ENCODE measurements at regions not wholly inside any gene's neighbourhood (a gene's known extent, or its start where the extent isn't known, plus 50 kb on each side); places are given as distances from the start of the nearest gene placed in this dataset.
A peak's percentile ranks its signal among the peaks of the same experiment; 100 is the strongest.
"Not testable (repeated sequence)": the region's sequence is repeated elsewhere in the genome, so short reads cannot be mapped to it uniquely, and the experiment has no call there.

GRCh38 chr21:41611966-41612606 lies 104.1 kb upstream of the TMPRSS2 start:
- no peaks in the 10 kb centered on the region for H3K4me1 ChIP-seq

DNA sequence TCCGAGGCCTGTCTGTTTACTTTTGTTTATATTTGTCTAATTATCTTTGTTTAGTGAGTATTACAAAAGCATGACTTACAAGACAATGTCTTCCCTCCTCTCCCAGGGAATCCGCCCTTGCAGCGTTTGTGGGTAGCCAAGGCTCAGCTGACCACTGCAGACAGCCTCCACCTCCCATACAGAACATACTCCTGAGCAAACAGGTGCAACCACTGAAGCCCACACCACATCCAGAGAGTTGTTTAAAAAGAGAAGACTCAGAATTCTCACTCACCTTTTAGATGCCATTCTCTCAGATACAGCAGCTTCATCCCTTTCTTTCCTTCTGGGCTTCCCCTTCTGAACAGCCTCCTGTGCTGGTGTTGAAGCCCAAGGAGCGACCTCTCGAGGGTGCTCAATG lies 103.5 kb upstream of the TMPRSS2 start:
- no peak for DNase-seq (ENCODE audit: low spot score in 2 of 2)
- Histone ChIP-seq H3K9me3 (no peaks in the 10 kb centered on the region), H3K36me3 (replicated peaks) (no peaks in the 10 kb centered on the region), H3K27me3 (ENCODE audit: low read depth) (no peaks in the 10 kb centered on the region), H3K4me3 (no peak overlapping the region), H3K4me1 (no peaks in the 10 kb centered on the region)
- in situ Hi-C loops (cut with MboI; ENCODE audit: low sequenced_read_pairs): no loop called here

More at GRCh38 chr21:41611966-41612606, 104.1 kb upstream of the TMPRSS2 start:
- DNase-seq (ENCODE audit: low spot score in 2 of 2): no peak
- Histone ChIP-seq H3K27me3 (ENCODE audit: low read depth) (no peaks in the 10 kb centered on the region), H3K9me3 (no peaks in the 10 kb centered on the region), H3K4me3 (no peak overlapping the region), H3K36me3 (replicated peaks) (no peaks in the 10 kb centered on the region)
- in situ Hi-C loops (cut with MboI; ENCODE audit: low sequenced_read_pairs): no loop called here

DNA sequence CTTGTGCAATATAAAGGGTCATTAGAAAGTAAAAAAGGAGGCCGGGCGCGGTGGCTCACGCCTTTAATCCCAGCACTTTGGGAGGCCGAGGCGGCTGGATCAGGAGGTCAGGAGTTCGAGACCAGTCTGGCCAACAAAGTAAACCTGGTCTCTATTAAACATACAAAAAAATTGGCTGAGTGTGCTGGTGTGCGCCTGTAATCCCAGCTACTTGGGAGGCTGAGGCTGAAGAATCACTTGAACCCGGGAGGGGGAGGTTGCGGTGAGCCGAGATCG lies 102.8 kb upstream of the TMPRSS2 start:
- DNase-seq (ENCODE audit: low spot score in 2 of 2); H3K27me3 ChIP-seq (ENCODE audit: low read depth); in situ Hi-C loops (cut with MboI; ENCODE audit: low sequenced_read_pairs): not testable (repeated sequence)

GRCh38 chr21:41610042-41610839 lies 102.3 kb upstream of the TMPRSS2 start:
- H3K36me3 ChIP-seq (replicated peaks): no peaks in the 10 kb centered on the region
- no peak overlapping the region for H3K4me3 ChIP-seq
- DNase-seq (ENCODE audit: low spot score in 2 of 2): peak in 1 of 2 experiments; percentile 54
- no peaks in the 10 kb centered on the region for H3K9me3 ChIP-seq
- in situ Hi-C loops (cut with MboI; ENCODE audit: low sequenced_read_pairs): no loop called here
- no peaks in the 10 kb centered on the region for H3K4me1 ChIP-seq
- no peaks in the 10 kb centered on the region for H3K27me3 ChIP-seq (ENCODE audit: low read depth)

More for the DNA sequence above, 102.8 kb upstream of the TMPRSS2 start:
- not testable (repeated sequence) for H3K4me1 ChIP-seq; H3K4me3 ChIP-seq; H3K9me3 ChIP-seq; H3K36me3 ChIP-seq (replicated peaks)

- Histone ChIP-seq H3K4me1 (no peaks in the 10 kb centered on the region), H3K36me3 (replicated peaks) (no peaks in the 10 kb centered on the region), H3K9me3 (no peaks in the 10 kb centered on the region), H3K4me3 (no peak overlapping the region), H3K27me3 (ENCODE audit: low read depth) (no peaks in the 10 kb centered on the region)
- no peak for DNase-seq (ENCODE audit: low spot score in 2 of 2)
- in situ Hi-C loops (cut with MboI; ENCODE audit: low sequenced_read_pairs): no loop called here
Measured at GRCh38 chr21:41606706-41607105, 98.7 kb upstream of the TMPRSS2 start.

DNA sequence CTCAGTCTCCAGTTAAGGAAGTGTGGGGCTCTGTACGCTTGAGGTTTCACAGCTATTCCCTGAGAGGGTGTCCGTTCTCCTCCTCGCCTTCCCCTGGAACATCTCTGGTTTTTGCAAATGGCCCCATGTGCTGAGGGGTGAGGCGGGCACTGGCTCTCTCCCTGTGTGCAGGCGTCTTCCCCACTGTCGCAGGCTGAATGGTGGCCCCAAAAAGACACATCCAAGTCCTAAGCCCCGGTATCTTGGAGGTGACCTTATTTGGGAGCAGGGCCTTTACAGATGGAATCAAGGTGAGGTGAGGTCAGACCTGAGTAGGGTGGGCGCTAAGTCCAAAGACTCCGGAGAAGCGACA lies 98.0 kb upstream of the TMPRSS2 start:
- in situ Hi-C loops (cut with MboI; ENCODE audit: low sequenced_read_pairs): no loop called here
- no peak for DNase-seq (ENCODE audit: low spot score in 2 of 2)
- Histone ChIP-seq H3K27me3 (ENCODE audit: low read depth) (no peaks in the 10 kb centered on the region), H3K4me3 (no peak overlapping the region), H3K36me3 (replicated peaks) (no peaks in the 10 kb centered on the region), H3K9me3 (no peaks in the 10 kb centered on the region), H3K4me1 (no peaks in the 10 kb centered on the region)

DNA sequence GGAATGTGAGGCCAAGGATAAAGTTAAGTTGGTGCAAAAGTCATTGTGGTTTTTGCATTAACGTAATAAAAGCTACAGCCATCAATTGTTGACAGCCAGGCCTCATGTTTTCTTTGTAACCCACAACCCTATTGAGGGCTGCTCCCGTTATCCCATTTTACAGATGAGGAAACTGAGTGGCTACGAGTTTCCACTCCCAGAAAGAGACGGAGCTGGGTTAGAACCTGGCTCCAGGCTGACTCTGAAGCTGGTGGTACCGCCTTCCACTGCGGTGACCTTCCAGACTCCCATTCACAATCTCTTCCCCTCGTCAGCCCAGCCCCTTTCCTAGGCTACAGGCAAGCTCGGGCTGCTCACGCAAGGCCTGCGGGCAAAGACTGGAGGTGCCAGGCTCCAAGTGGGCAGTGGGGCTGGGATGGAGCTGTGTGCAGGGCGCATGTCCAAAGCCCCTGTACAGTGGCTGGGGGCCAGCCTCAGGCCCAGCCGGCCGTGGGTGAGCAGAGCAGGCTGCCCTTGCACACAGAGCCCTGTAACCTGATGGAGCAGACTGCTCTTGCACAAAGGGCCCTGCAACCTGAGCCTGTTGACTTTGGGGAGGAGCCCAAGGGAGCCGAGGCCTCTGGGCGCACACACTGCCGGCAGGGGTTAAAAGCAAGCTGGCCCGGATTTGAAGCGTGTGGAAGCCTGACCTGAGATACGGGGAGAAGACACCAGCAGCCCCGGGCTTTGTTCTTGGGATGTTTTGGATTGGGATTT lies 97.4 kb upstream of the TMPRSS2 start:
- Histone ChIP-seq H3K9me3 (no peaks in the 10 kb centered on the region), H3K27me3 (ENCODE audit: low read depth) (no peaks in the 10 kb centered on the region), H3K4me3 (no peak overlapping the region), H3K36me3 (replicated peaks) (no peaks in the 10 kb centered on the region), H3K4me1 (no peaks in the 10 kb centered on the region)
- no peak for DNase-seq (ENCODE audit: low spot score in 2 of 2)
- in situ Hi-C loops (cut with MboI; ENCODE audit: low sequenced_read_pairs): no loop called here

- H3K4me1 ChIP-seq: no peaks in the 10 kb centered on the region
- in situ Hi-C loops (cut with MboI; ENCODE audit: low sequenced_read_pairs): no loop called here
Measured at GRCh38 chr21:41604583-41605041, 96.7 kb upstream of the TMPRSS2 start.

GRCh38 chr21:41603476-41603875 lies 95.5 kb upstream of the TMPRSS2 start:
- Histone ChIP-seq H3K36me3 (replicated peaks) (no peaks in the 10 kb centered on the region), H3K4me3 (no peak overlapping the region), H3K27me3 (ENCODE audit: low read depth) (no peaks in the 10 kb centered on the region), H3K4me1 (no peaks in the 10 kb centered on the region), H3K9me3 (no peaks in the 10 kb centered on the region)
- no peak for DNase-seq (ENCODE audit: low spot score in 2 of 2)
- in situ Hi-C loops (cut with MboI; ENCODE audit: low sequenced_read_pairs): no loop called here

More at GRCh38 chr21:41604583-41605041, 96.7 kb upstream of the TMPRSS2 start:
- no peak for DNase-seq (ENCODE audit: low spot score in 2 of 2)
- Histone ChIP-seq H3K27me3 (ENCODE audit: low read depth) (no peaks in the 10 kb centered on the region), H3K4me3 (no peak overlapping the region), H3K9me3 (no peaks in the 10 kb centered on the region), H3K36me3 (replicated peaks) (no peaks in the 10 kb centered on the region)

GRCh38 chr21:41602531-41602930 lies 94.6 kb upstream of the TMPRSS2 start:
- DNase-seq (ENCODE audit: low spot score in 2 of 2): no peak
- no peaks in the 10 kb centered on the region for H3K36me3 ChIP-seq (replicated peaks)
- in situ Hi-C loops (cut with MboI; ENCODE audit: low sequenced_read_pairs): no loop called here
- H3K9me3 ChIP-seq: no peaks in the 10 kb centered on the region
- H3K4me3 ChIP-seq: no peak overlapping the region
- H3K27me3 ChIP-seq (ENCODE audit: low read depth): no peaks in the 10 kb centered on the region
- H3K4me1 ChIP-seq: no peaks in the 10 kb centered on the region

DNA sequence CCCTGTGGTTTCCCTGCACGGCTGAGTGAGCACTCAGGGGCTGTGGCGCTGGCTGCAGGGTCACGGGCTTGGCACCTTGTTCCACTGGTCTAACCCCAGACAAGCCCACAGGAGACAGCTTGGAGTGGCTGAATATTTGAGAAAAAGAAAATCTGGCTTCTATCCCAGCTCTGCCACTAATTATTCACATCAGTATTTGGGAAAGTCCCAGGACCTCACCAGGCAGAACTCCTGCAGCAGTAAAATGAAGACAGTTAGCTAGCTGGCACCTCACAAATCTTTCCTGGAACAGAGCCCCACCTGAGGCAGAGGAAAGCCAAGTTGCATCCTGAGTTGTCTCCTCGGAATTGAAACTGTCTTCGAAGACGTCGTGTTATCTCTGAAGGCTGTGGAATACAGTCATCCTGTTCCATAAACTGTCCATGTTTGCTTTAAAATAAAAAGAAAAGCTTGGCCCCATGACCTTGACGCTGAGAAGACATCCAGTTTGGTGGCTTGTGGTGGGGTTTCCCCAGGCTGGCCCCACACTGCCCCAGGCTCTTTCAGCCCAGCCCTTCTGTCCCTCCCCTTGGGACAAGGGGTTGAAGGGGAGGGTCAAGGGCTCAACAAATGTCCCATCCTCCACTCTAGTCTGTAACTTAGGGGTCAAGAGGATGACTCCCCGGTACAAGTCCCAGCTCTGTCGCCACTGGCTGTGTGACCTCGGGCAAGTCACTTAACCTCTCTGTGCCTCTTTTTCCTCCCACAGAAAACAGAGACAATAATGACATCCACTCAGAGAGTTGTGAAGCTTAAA lies 93.8 kb upstream of the TMPRSS2 start:
- no peaks in the 10 kb centered on the region for H3K36me3 ChIP-seq (replicated peaks)
- no peak for DNase-seq (ENCODE audit: low spot score in 2 of 2)
- H3K27me3 ChIP-seq (ENCODE audit: low read depth): no peaks in the 10 kb centered on the region
- H3K9me3 ChIP-seq: no peaks in the 10 kb centered on the region
- in situ Hi-C loops (cut with MboI; ENCODE audit: low sequenced_read_pairs): no loop called here
- no peaks in the 10 kb centered on the region for H3K4me1 ChIP-seq
- no peak overlapping the region for H3K4me3 ChIP-seq

GRCh38 chr21:41600961-41601572 lies 93.1 kb upstream of the TMPRSS2 start:
- Histone ChIP-seq H3K27me3 (ENCODE audit: low read depth) (no peaks in the 10 kb centered on the region), H3K4me1 (no peaks in the 10 kb centered on the region), H3K4me3 (no peak overlapping the region), H3K9me3 (no peaks in the 10 kb centered on the region), H3K36me3 (replicated peaks) (no peaks in the 10 kb centered on the region)
- no peak for DNase-seq (ENCODE audit: low spot score in 2 of 2)
- in situ Hi-C loops (cut with MboI; ENCODE audit: low sequenced_read_pairs): no loop called here

DNA sequence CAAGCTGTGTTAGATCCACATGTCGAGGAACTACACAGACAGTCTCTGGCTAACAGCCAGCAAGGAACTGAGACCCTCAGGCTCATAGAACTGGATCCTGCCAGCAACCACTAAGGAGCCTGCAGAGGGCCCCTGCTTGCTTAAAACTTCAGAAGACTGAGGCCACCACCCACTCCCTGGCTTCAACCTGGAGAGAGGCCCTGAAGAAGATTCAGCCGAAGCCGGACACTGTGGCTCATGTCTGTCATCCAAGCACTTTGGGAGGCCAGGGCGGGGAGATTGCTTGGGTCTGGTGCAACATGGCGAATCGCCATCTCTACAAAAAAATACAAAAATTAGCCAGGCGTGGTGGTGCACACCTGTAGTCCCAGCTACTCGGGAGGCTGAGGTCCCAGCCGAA lies 92.6 kb upstream of the TMPRSS2 start:
- no peaks in the 10 kb centered on the region for H3K27me3 ChIP-seq (ENCODE audit: low read depth)
- DNase-seq (ENCODE audit: low spot score in 2 of 2): no peak
- no peak overlapping the region for H3K4me3 ChIP-seq
- no peaks in the 10 kb centered on the region for H3K9me3 ChIP-seq
- in situ Hi-C loops (cut with MboI; ENCODE audit: low sequenced_read_pairs): no loop called here
- H3K4me1 ChIP-seq: no peaks in the 10 kb centered on the region
- H3K36me3 ChIP-seq (replicated peaks): no peaks in the 10 kb centered on the region

Data from HAP-1 (cell line).